IgD-negative memory B cell (primary cell): ENCODE measurements at regions not wholly inside any gene's neighbourhood (a gene's known extent, or its start where the extent isn't known, plus 50 kb on each side); places are given as distances from the start of the nearest gene placed in this dataset.

ENCODE experiments used
- H3K27ac Mint-ChIP-seq, 3 donors: one replicate each; pipeline ENCODE4 v1.8.0; 2020 to 2022; ENCODE audit warnings: mild to moderate bottlenecking in 3 of 3, mixed read lengths in 3 of 3, moderate library complexity in 1 of 3
- H3K27me3 Mint-ChIP-seq: one replicate; pipeline ENCODE4 v1.8.0; 2021; ENCODE audit warnings: mixed read lengths
- H3K36me3 Mint-ChIP-seq: one replicate; pipeline ENCODE4 v1.8.0; 2020; ENCODE audit warnings: mild to moderate bottlenecking, mixed read lengths
- H3K4me1 Mint-ChIP-seq, 3 donors: one replicate each; pipeline ENCODE4 v1.8.0; 2020 to 2022; ENCODE audit warnings: mixed read lengths in 3 of 3, mild to moderate bottlenecking in 1 of 3
- H3K4me3 Mint-ChIP-seq, 4 donors: one replicate each; pipeline ENCODE4 v1.8.0; 2020 to 2022; ENCODE audit warnings: mild to moderate bottlenecking in 4 of 4, mixed read lengths in 4 of 4, moderate library complexity in 3 of 4
- H3K9me3 Mint-ChIP-seq, 3 donors: one replicate each; pipeline ENCODE4 v1.8.0; 2020 to 2021; ENCODE audit warnings: mixed read lengths in 3 of 3, mild to moderate bottlenecking in 1 of 3

GRCh38 chr16:87012954-87013938 is 303.9 kb downstream of the C16orf95 start:
- H3K9me3 Mint-ChIP-seq: peaks cover 0 to 5% (median 0%) of the 10 kb centered on the region in 3 donors
- H3K36me3 Mint-ChIP-seq: peaks cover 1% of the 10 kb centered on the region
- H3K27me3 Mint-ChIP-seq: peaks cover 18% of the 10 kb centered on the region
- H3K27ac Mint-ChIP-seq: no peak overlapping the region
- no peaks in the 10 kb centered on the region for H3K4me1 Mint-ChIP-seq
- H3K4me3 Mint-ChIP-seq: no peak overlapping the region

- Mint-ChIP-seq H3K4me1 (no peaks in the 10 kb centered on the region), H3K4me3 (no peak overlapping the region), H3K27ac (no peak overlapping the region), H3K36me3 (no peaks in the 10 kb centered on the region), H3K27me3 (peaks cover 20% of the 10 kb centered on the region), H3K9me3 (peaks cover 0 to 5% (median 0%) of the 10 kb centered on the region in 3 donors)
Measured at GRCh38 chr16:87014112-87014511, 303.1 kb downstream of the C16orf95 start.

GRCh38 chr16:87015021-87015420 is 302.2 kb downstream of the C16orf95 start:
- H3K9me3 Mint-ChIP-seq: peaks cover 0 to 5% (median 0%) of the 10 kb centered on the region in 3 donors
- no peaks in the 10 kb centered on the region for H3K4me1 Mint-ChIP-seq
- no peak overlapping the region for H3K27ac Mint-ChIP-seq
- peaks cover 3% of the 10 kb centered on the region for H3K36me3 Mint-ChIP-seq
- H3K27me3 Mint-ChIP-seq: peaks cover 20% of the 10 kb centered on the region
- no peak overlapping the region for H3K4me3 Mint-ChIP-seq

GRCh38 chr16:87016046-87017035 is 300.9 kb downstream of the C16orf95 start:
- Mint-ChIP-seq H3K4me1 (no peaks in the 10 kb centered on the region), H3K27me3 (peaks cover 20% of the 10 kb centered on the region), H3K9me3 (peaks cover 0 to 5% (median 0%) of the 10 kb centered on the region in 3 donors), H3K36me3 (peaks cover 3% of the 10 kb centered on the region), H3K27ac (no peak overlapping the region), H3K4me3 (no peak overlapping the region)

GRCh38 chr16:87017371-87018012 is 299.7 kb downstream of the C16orf95 start:
- H3K4me1 Mint-ChIP-seq: no peaks in the 10 kb centered on the region
- H3K4me3 Mint-ChIP-seq: peak overlapping the region in 1 of 4 donors; percentile 72
- peaks cover 5% of the 10 kb centered on the region for H3K36me3 Mint-ChIP-seq
- peaks cover 0 to 5% (median 0%) of the 10 kb centered on the region in 3 donors for H3K9me3 Mint-ChIP-seq
- H3K27ac Mint-ChIP-seq: no peak overlapping the region
- peaks cover 20% of the 10 kb centered on the region for H3K27me3 Mint-ChIP-seq

GRCh38 chr16:87025676-87026075 is 291.5 kb downstream of the C16orf95 start:
- H3K4me1 Mint-ChIP-seq: no peaks in the 10 kb centered on the region
- peaks cover 3% of the 10 kb centered on the region for H3K36me3 Mint-ChIP-seq
- H3K27ac Mint-ChIP-seq: no peak overlapping the region
- H3K27me3 Mint-ChIP-seq: peaks cover 2% of the 10 kb centered on the region
- peaks cover 0 to 6% (median 5%) of the 10 kb centered on the region in 3 donors for H3K9me3 Mint-ChIP-seq
- no peak overlapping the region for H3K4me3 Mint-ChIP-seq

GRCh38 chr16:87027056-87027616 is 290.1 kb downstream of the C16orf95 start:
- Mint-ChIP-seq H3K36me3 (no peaks in the 10 kb centered on the region), H3K9me3 (peaks cover 3 to 9% (median 8%) of the 10 kb centered on the region in 3 donors), H3K27ac (no peak overlapping the region), H3K4me3 (no peak overlapping the region), H3K4me1 (no peaks in the 10 kb centered on the region), H3K27me3 (peaks cover 2% of the 10 kb centered on the region)

- Mint-ChIP-seq H3K4me1 (no peaks in the 10 kb centered on the region), H3K9me3 (peaks cover 3 to 11% (median 8%) of the 10 kb centered on the region in 3 donors), H3K27me3 (peaks cover 4% of the 10 kb centered on the region), H3K27ac (no peak overlapping the region), H3K36me3 (no peaks in the 10 kb centered on the region), H3K4me3 (no peak overlapping the region)
Measured at GRCh38 chr16:87028481-87029320, 288.5 kb downstream of the C16orf95 start.

GRCh38 chr16:87032554-87032953 is 284.6 kb downstream of the C16orf95 start:
- peaks cover 1% of the 10 kb centered on the region for H3K27me3 Mint-ChIP-seq
- no peaks in the 10 kb centered on the region for H3K4me1 Mint-ChIP-seq
- H3K4me3 Mint-ChIP-seq: no peak overlapping the region
- no peak overlapping the region for H3K27ac Mint-ChIP-seq
- no peaks in the 10 kb centered on the region for H3K36me3 Mint-ChIP-seq
- H3K9me3 Mint-ChIP-seq: peaks cover 3 to 8% (median 5%) of the 10 kb centered on the region in 3 donors

- no peak overlapping the region for H3K27ac Mint-ChIP-seq
- H3K36me3 Mint-ChIP-seq: no peaks in the 10 kb centered on the region
- peaks cover 3 to 8% (median 5%) of the 10 kb centered on the region in 3 donors for H3K9me3 Mint-ChIP-seq
- H3K4me1 Mint-ChIP-seq: no peaks in the 10 kb centered on the region
- no peak overlapping the region for H3K4me3 Mint-ChIP-seq
- H3K27me3 Mint-ChIP-seq: peaks cover 1% of the 10 kb centered on the region
Measured at GRCh38 chr16:87033021-87033471, 284.1 kb downstream of the C16orf95 start.

- H3K9me3 Mint-ChIP-seq: peaks cover 3 to 8% (median 5%) of the 10 kb centered on the region in 3 donors
- peaks cover 1% of the 10 kb centered on the region for H3K27me3 Mint-ChIP-seq
- H3K4me3 Mint-ChIP-seq: no peak overlapping the region
- H3K36me3 Mint-ChIP-seq: no peaks in the 10 kb centered on the region
- H3K4me1 Mint-ChIP-seq: no peaks in the 10 kb centered on the region
- H3K27ac Mint-ChIP-seq: no peak overlapping the region
Measured at GRCh38 chr16:87033541-87034300, 283.5 kb downstream of the C16orf95 start.

- H3K36me3 Mint-ChIP-seq: no peaks in the 10 kb centered on the region
- H3K27ac Mint-ChIP-seq: no peak overlapping the region
- H3K4me3 Mint-ChIP-seq: no peak overlapping the region
- H3K27me3 Mint-ChIP-seq: peaks cover 1% of the 10 kb centered on the region
- H3K4me1 Mint-ChIP-seq: no peaks in the 10 kb centered on the region
- H3K9me3 Mint-ChIP-seq: peaks cover 3 to 6% (median 5%) of the 10 kb centered on the region in 3 donors
Measured at GRCh38 chr16:87034317-87034716, 282.9 kb downstream of the C16orf95 start.

GRCh38 chr16:87035053-87035452 is 282.1 kb downstream of the C16orf95 start:
- peaks cover 3 to 5% (median 3%) of the 10 kb centered on the region in 3 donors for H3K9me3 Mint-ChIP-seq
- H3K4me1 Mint-ChIP-seq: no peaks in the 10 kb centered on the region
- no peak overlapping the region for H3K4me3 Mint-ChIP-seq
- peaks cover 1% of the 10 kb centered on the region for H3K27me3 Mint-ChIP-seq
- no peak overlapping the region for H3K27ac Mint-ChIP-seq
- H3K36me3 Mint-ChIP-seq: no peaks in the 10 kb centered on the region
